Suprapubic skin (tissue), 3 donors: ENCODE measurements at regions not wholly inside any gene's neighbourhood (a gene's known extent, or its start where the extent isn't known, plus 50 kb on each side); places are given as distances from the start of the nearest gene placed in this dataset.

Experiments
- POLR2AphosphoS5 ChIP-seq, 3 donors: sonication (generic); formaldehyde crosslinking; IDR thresholded peaks; one replicate each; pipeline ENCODE4 v1.6.1; 2017; ENCODE audit warnings: antibody characterized with exemption in 3 of 3
- TF ChIP-seq, protein P1 (sequence below), 2 donors: fragments of 200-600 bp in 1 of 2; fragments of 450-650 bp in 1 of 2; sonication (generic) in 1 of 2; IDR thresholded peaks; one replicate each; pipeline ENCODE4 v1.5.1; 2016 to 2019; ENCODE audit warnings: antibody characterized with exemption in 2 of 2, mild to moderate bottlenecking in 1 of 2, moderate library complexity in 1 of 2

DNA sequence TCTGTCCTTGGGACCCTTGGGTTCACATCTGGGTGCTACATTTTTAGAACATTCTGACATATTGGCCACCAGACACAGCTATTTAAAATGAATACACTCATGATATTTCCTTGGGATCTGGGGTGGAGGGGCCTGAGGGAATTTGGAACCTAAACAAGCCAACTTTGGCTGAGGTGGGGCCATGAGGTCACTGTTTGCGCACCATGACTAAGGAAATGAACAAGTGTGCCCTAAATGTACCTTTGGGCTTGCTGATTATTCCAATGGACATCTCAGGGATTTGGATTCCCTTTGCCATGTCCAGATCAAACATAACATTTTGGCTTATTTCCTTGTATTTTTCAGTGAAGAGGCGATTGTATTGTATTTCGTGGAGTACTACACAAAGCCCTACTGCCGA, 80.5 kb upstream of the SEC11C start:
- TF ChIP-seq, protein P1, sequence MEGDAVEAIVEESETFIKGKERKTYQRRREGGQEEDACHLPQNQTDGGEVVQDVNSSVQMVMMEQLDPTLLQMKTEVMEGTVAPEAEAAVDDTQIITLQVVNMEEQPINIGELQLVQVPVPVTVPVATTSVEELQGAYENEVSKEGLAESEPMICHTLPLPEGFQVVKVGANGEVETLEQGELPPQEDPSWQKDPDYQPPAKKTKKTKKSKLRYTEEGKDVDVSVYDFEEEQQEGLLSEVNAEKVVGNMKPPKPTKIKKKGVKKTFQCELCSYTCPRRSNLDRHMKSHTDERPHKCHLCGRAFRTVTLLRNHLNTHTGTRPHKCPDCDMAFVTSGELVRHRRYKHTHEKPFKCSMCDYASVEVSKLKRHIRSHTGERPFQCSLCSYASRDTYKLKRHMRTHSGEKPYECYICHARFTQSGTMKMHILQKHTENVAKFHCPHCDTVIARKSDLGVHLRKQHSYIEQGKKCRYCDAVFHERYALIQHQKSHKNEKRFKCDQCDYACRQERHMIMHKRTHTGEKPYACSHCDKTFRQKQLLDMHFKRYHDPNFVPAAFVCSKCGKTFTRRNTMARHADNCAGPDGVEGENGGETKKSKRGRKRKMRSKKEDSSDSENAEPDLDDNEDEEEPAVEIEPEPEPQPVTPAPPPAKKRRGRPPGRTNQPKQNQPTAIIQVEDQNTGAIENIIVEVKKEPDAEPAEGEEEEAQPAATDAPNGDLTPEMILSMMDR (IDR thresholded peaks at IDR 0.05), result no peak
- TF ChIP-seq POLR2AphosphoS5 (IDR thresholded peaks at IDR 0.05), result no peak
